ENCODE measurements at regions not wholly inside any gene's neighbourhood (a gene's known extent, or its start where the extent isn't known, plus 50 kb on each side); places are given as distances from the start of the nearest gene placed in this dataset.

GRCh38 chr2:38201784-38202183 is 125.8 kb upstream of the CYP1B1 start:
- Histone ChIP-seq H2AFZ (ENCODE audit: low read length) (no peak overlapping the region), H3K27me3 (ENCODE audit: insufficient read depth, low read length) (no peaks in the 10 kb centered on the region), H3K9me3 (ENCODE audit: low read depth, low read length) (no peaks in the 10 kb centered on the region), H3K4me2 (ENCODE audit: insufficient read depth, low read length) (peak overlapping the region; percentile 27), H3K4me3 (ENCODE audit: insufficient read depth, low read length) (no peak overlapping the region), H3K27ac (ENCODE audit: low read depth, low read length) (peak overlapping the region; percentile 8), H3K4me1 (ENCODE audit: insufficient read depth, low read length) (peaks cover 11% of the 10 kb centered on the region), H3K36me3 (ENCODE audit: insufficient read depth, low read length) (no peaks in the 10 kb centered on the region), H4K20me1 (ENCODE audit: insufficient read depth, low read length) (no peaks in the 10 kb centered on the region), H3K79me2 (ENCODE audit: insufficient read depth, low read length) (no peaks in the 10 kb centered on the region)
- DNase-seq (ENCODE audit: insufficient read length, low spot score, missing footprints) = peak; percentile 73
- no peak for TF ChIP-seq CTCF (IDR thresholded peaks at IDR 0.05; ENCODE audit: extremely low read depth, low read depth, low read length)

GRCh38 chr2:38200598-38200997 is 124.6 kb upstream of the CYP1B1 start:
- DNase-seq (ENCODE audit: insufficient read length, low spot score, missing footprints) = no peak
- H3K36me3 ChIP-seq (ENCODE audit: insufficient read depth, low read length) = no peaks in the 10 kb centered on the region

GRCh38 chr2:38199127-38199526 is 123.2 kb upstream of the CYP1B1 start:
- no peaks in the 10 kb centered on the region for H3K27me3 ChIP-seq (ENCODE audit: insufficient read depth, low read length)
- H3K27ac ChIP-seq (ENCODE audit: low read depth, low read length) = no peak overlapping the region
- no peak for TF ChIP-seq CTCF (IDR thresholded peaks at IDR 0.05; ENCODE audit: extremely low read depth, low read depth, low read length)
- peaks cover 11% of the 10 kb centered on the region for H3K4me1 ChIP-seq (ENCODE audit: insufficient read depth, low read length)
- no peaks in the 10 kb centered on the region for H4K20me1 ChIP-seq (ENCODE audit: insufficient read depth, low read length)
- no peaks in the 10 kb centered on the region for H3K9me3 ChIP-seq (ENCODE audit: low read depth, low read length)
- peak; percentile 58 for DNase-seq (ENCODE audit: insufficient read length, low spot score, missing footprints)
- no peaks in the 10 kb centered on the region for H3K36me3 ChIP-seq (ENCODE audit: insufficient read depth, low read length)
- no peak overlapping the region for H2AFZ ChIP-seq (ENCODE audit: low read length)
- no peak overlapping the region for H3K4me2 ChIP-seq (ENCODE audit: insufficient read depth, low read length)
- H3K4me3 ChIP-seq (ENCODE audit: insufficient read depth, low read length) = no peak overlapping the region
- H3K79me2 ChIP-seq (ENCODE audit: insufficient read depth, low read length) = no peaks in the 10 kb centered on the region

More at GRCh38 chr2:38200598-38200997, 124.6 kb upstream of the CYP1B1 start:
- Histone ChIP-seq H3K27ac (ENCODE audit: low read depth, low read length) (no peak overlapping the region), H3K4me2 (ENCODE audit: insufficient read depth, low read length) (no peak overlapping the region), H3K9me3 (ENCODE audit: low read depth, low read length) (no peaks in the 10 kb centered on the region), H4K20me1 (ENCODE audit: insufficient read depth, low read length) (no peaks in the 10 kb centered on the region), H3K27me3 (ENCODE audit: insufficient read depth, low read length) (no peaks in the 10 kb centered on the region), H2AFZ (ENCODE audit: low read length) (no peak overlapping the region), H3K79me2 (ENCODE audit: insufficient read depth, low read length) (no peaks in the 10 kb centered on the region), H3K4me1 (ENCODE audit: insufficient read depth, low read length) (peaks cover 11% of the 10 kb centered on the region), H3K4me3 (ENCODE audit: insufficient read depth, low read length) (no peak overlapping the region)
- no peak for TF ChIP-seq CTCF (IDR thresholded peaks at IDR 0.05; ENCODE audit: extremely low read depth, low read depth, low read length)

GRCh38 chr2:38194751-38195150 is 118.8 kb upstream of the CYP1B1 start:
- peaks cover 15% of the 10 kb centered on the region for H3K4me1 ChIP-seq (ENCODE audit: insufficient read depth, low read length)
- no peaks in the 10 kb centered on the region for H3K79me2 ChIP-seq (ENCODE audit: insufficient read depth, low read length)
- no peak for DNase-seq (ENCODE audit: insufficient read length, low spot score, missing footprints)
- no peak for TF ChIP-seq CTCF (IDR thresholded peaks at IDR 0.05; ENCODE audit: extremely low read depth, low read depth, low read length)
- H3K36me3 ChIP-seq (ENCODE audit: insufficient read depth, low read length) = no peaks in the 10 kb centered on the region
- no peak overlapping the region for H3K27ac ChIP-seq (ENCODE audit: low read depth, low read length)
- no peak overlapping the region for H3K4me2 ChIP-seq (ENCODE audit: insufficient read depth, low read length)
- no peaks in the 10 kb centered on the region for H4K20me1 ChIP-seq (ENCODE audit: insufficient read depth, low read length)
- H2AFZ ChIP-seq (ENCODE audit: low read length) = peak overlapping the region; percentile 49
- H3K4me3 ChIP-seq (ENCODE audit: insufficient read depth, low read length) = no peak overlapping the region
- no peaks in the 10 kb centered on the region for H3K27me3 ChIP-seq (ENCODE audit: insufficient read depth, low read length)
- no peaks in the 10 kb centered on the region for H3K9me3 ChIP-seq (ENCODE audit: low read depth, low read length)

All from osteoblast (primary cell).